Mucosa of descending colon (tissue), 3 donors: ENCODE measurements at regions not wholly inside any gene's neighbourhood (a gene's known extent, or its start where the extent isn't known, plus 50 kb on each side); places are given as distances from the start of the nearest gene placed in this dataset.

Experiments
- ATAC-seq: fragments of 200-7000 bp; cut with Tn5 transposase; one replicate; pipeline ENCODE4 v1.9.1; 2020; ENCODE audit warnings: mild to moderate bottlenecking, moderate library complexity
- DNase-seq, 3 donors: peaks; one replicate each; pipeline ENCODE4 v3.0.0-alpha.2; 2020
- H3K36me3 ChIP-seq: fragments of 200-600 bp; one replicate; pipeline ENCODE4 v1.8.0; 2021; ENCODE audit warnings: low read depth, mild to moderate bottlenecking
- H3K4me1 ChIP-seq: fragments of 200-600 bp; one replicate; pipeline ENCODE4 v1.8.0; 2021; ENCODE audit warnings: low read depth, mild to moderate bottlenecking
- H3K4me3 ChIP-seq: fragments of 200-600 bp; one replicate; pipeline ENCODE4 v1.8.0; 2021; ENCODE audit warnings: mild to moderate bottlenecking
- H3K9me3 ChIP-seq: fragments of 200-600 bp; one replicate; pipeline ENCODE4 v1.8.0; 2021; ENCODE audit warnings: mild to moderate bottlenecking
- intact Hi-C, 2 donors: fragments of 100-400 bp; cut with DNase I in 1 of 2; cut with micrococcal nuclease in 1 of 2; formaldehyde crosslinking; loops; one replicate each; pipeline versions ENCODE4 v1.11.0 to v1.11.1; 2022; cut with DNase I, micrococcal nuclease
- TF ChIP-seq, protein P1 (sequence below): fragments of 200-600 bp; IDR thresholded peaks from one replicate; pipeline ENCODE4 v1.8.0; 2022; ENCODE audit warnings: antibody characterized with exemption, mild to moderate bottlenecking
- donor health status: DM: no; HTN: no; CAD: no; lungs with moderate emphysema.
- donor health status: DM: no; HTN: no; CAD: no.
- donor health status: DM: no; HTN: yes; CAD: no.

- intact Hi-C loops, result no loop called here
- TF ChIP-seq, protein P1, sequence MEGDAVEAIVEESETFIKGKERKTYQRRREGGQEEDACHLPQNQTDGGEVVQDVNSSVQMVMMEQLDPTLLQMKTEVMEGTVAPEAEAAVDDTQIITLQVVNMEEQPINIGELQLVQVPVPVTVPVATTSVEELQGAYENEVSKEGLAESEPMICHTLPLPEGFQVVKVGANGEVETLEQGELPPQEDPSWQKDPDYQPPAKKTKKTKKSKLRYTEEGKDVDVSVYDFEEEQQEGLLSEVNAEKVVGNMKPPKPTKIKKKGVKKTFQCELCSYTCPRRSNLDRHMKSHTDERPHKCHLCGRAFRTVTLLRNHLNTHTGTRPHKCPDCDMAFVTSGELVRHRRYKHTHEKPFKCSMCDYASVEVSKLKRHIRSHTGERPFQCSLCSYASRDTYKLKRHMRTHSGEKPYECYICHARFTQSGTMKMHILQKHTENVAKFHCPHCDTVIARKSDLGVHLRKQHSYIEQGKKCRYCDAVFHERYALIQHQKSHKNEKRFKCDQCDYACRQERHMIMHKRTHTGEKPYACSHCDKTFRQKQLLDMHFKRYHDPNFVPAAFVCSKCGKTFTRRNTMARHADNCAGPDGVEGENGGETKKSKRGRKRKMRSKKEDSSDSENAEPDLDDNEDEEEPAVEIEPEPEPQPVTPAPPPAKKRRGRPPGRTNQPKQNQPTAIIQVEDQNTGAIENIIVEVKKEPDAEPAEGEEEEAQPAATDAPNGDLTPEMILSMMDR, result no peak
- DNase-seq, result peak; percentile 85 to 86 (median 85)
- H3K4me3 ChIP-seq, result no peak overlapping the region
- peak; percentile 85 for ATAC-seq
- no peaks in the 10 kb centered on the region for H3K9me3 ChIP-seq
- H3K36me3 ChIP-seq, result no peaks in the 10 kb centered on the region
- no peaks in the 10 kb centered on the region for H3K4me1 ChIP-seq
These were observed 150.9 kb downstream of the SPRY1 start for GRCh38 chr4:123547216-123548165.

DNA sequence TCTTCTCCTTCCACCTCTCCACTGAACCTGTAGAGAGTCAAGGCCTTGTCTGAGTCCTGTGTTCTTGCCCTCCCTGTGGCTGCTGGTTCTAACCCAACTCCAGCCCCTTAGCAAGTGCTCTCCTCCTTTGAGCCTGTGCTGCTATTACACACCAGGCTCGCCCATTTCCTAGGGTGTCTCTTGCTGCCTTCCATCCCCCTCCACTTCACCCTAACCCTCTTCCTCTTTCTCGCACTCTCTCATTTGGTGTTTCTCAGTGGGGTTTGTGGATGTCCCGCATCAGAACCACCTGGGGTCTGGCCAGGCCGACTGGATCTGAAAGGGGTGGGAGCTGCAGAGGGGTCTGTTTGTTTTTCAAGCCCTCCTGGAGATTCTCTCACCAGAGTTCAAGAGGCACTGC, 156.7 kb downstream of the SPRY1 start:
- no peak overlapping the region for H3K4me3 ChIP-seq
- H3K4me1 ChIP-seq, result peaks cover 32% of the 10 kb centered on the region
- ATAC-seq (no peak), DNase-seq (no peak)
- H3K9me3 ChIP-seq, result no peaks in the 10 kb centered on the region
- no peaks in the 10 kb centered on the region for H3K36me3 ChIP-seq
- TF ChIP-seq, protein P1, result no peak
- intact Hi-C loops, result no loop called here

DNA sequence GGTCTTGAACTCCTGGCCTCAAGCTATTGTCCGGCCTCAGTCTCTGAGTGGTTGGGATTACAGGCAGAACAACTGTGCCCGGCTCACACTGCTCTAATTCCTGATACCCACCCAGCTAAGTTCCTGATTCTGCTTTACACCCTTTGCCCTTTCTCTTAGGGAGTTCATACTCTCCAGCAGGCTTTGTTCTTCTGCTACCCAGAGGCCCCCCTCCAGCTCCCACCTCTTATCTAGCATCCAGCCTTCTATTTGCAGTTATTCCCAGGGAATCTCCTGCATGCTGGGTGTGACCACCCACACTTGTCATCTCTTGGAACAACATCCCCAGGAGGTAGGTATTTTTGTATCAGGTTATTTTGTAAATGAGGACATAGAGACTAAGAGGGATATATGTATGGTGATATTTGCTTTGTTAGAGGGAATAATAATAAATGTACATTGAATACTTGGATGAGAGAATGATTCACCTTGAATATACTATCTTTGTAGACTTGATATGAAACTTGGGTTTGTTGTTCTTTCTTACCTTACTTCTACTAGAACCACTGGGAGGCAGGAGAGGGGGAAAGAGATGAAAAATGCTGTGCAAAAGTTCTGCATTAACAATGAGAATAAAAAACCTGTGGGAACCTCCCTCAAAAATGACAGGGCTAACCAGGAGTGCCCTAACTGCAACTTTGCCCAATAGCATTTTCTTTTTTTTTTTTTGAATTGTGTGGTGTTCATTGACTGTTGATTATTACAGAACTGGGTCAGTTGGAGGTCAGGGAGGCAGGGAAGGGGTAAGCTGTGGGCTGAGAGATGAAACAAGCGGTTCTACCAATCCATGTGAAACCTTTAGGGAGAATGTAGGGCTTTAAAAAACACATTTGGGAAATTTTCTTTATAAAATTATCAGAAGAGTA, 157.4 kb downstream of the SPRY1 start:
- Histone ChIP-seq H3K9me3 (no peaks in the 10 kb centered on the region), H3K4me1 (peaks cover 32% of the 10 kb centered on the region), H3K4me3 (no peak overlapping the region), H3K36me3 (no peaks in the 10 kb centered on the region)
- intact Hi-C loops, result no loop called here
- DNase-seq (no peak), ATAC-seq (no peak)
- TF ChIP-seq, protein P1, result no peak

GRCh38 chr4:123554801-123555232, 158.2 kb downstream of the SPRY1 start:
- Histone ChIP-seq H3K4me3 (no peak overlapping the region), H3K36me3 (no peaks in the 10 kb centered on the region), H3K9me3 (no peaks in the 10 kb centered on the region), H3K4me1 (peaks cover 32% of the 10 kb centered on the region)
- TF ChIP-seq, protein P1, result no peak
- DNase-seq, result peak in 1 of 3 donors; percentile 16
- ATAC-seq, result peak; percentile 42
- intact Hi-C loops, result no loop called here

GRCh38 chr4:123555233-123555806, 158.7 kb downstream of the SPRY1 start:
- H3K9me3 ChIP-seq, result no peaks in the 10 kb centered on the region
- peaks cover 32% of the 10 kb centered on the region for H3K4me1 ChIP-seq
- DNase-seq, result peak; percentile 83 to 94 (median 87)
- H3K36me3 ChIP-seq, result no peaks in the 10 kb centered on the region
- TF ChIP-seq, protein P1, result no peak
- ATAC-seq, result peak; percentile 90
- intact Hi-C loops, result no loop called here
- H3K4me3 ChIP-seq, result no peak overlapping the region
